HG03097 (cell line): ENCODE measurements at regions not wholly inside any gene's neighbourhood (a gene's known extent, or its start where the extent isn't known, plus 50 kb on each side); places are given as distances from the start of the nearest gene placed in this dataset.
A peak's percentile ranks its signal among the peaks of the same experiment; 100 is the strongest.
"Not testable (repeated sequence)": the region's sequence is repeated elsewhere in the genome, so short reads cannot be mapped to it uniquely, and the experiment has no call there.

Experiments used
- ATAC-seq: cut with Tn5 transposase; IDR thresholded peaks from one replicate; pipeline ENCODE4 v1.9.1; 2021; ENCODE audit not compliant: unreplicated experiment, low FRiP score

GRCh38 chr10:48102410-48103146, 103.0 kb upstream of the FAM25C start:
- ATAC-seq: not testable (repeated sequence)

- ATAC-seq: not testable (repeated sequence)
These were observed 99.3 kb upstream of the FAM25C start for GRCh38 chr10:48098854-48099253.

- ATAC-seq: not testable (repeated sequence)
These were observed 91.1 kb upstream of the FAM25C start for GRCh38 chr10:48090706-48091105.

GRCh38 chr10:48088087-48088486, 88.5 kb upstream of the FAM25C start:
- ATAC-seq: not testable (repeated sequence)

- not testable (repeated sequence) for ATAC-seq
These were observed 84.9 kb upstream of the FAM25C start for GRCh38 chr10:48084446-48084845.

GRCh38 chr10:48071228-48071627, 71.6 kb upstream of the FAM25C start:
- ATAC-seq: not testable (repeated sequence)

- peak; percentile 74 for ATAC-seq
These were observed 64.5 kb upstream of the FAM25C start for GRCh38 chr10:48063944-48064625.

GRCh38 chr10:48055395-48055794, 55.8 kb upstream of the FAM25C start:
- not testable (repeated sequence) for ATAC-seq
